Activated naive CD4-positive, alpha-beta T cell treated with anti-CD3 and anti-CD28 coated beads, Interleukin-2, amount 50 U/mL, for 72 hours (primary cell): ENCODE measurements at regions not wholly inside any gene's neighbourhood (a gene's known extent, or its start where the extent isn't known, plus 50 kb on each side); places are given as distances from the start of the nearest gene placed in this dataset.

Experiments
- ATAC-seq, 2 donors: fragments of 150-1000 bp; cut with Tn5 transposase; 2 replicates each; pipeline ENCODE4 v1.10.0; 2021; ENCODE audit warnings: mild to moderate bottlenecking in 2 of 2, moderate library complexity in 2 of 2
- DNase-seq, 2 donors: peaks; one replicate each; pipeline ENCODE4 v3.0.0; 2021 to 2022; ENCODE audit warnings: low spot score in 2 of 2
- H3K27ac Mint-ChIP-seq, 2 donors: one replicate each; pipeline ENCODE4 v1.8.0; 2022; ENCODE audit warnings: mild to moderate bottlenecking in 2 of 2, mixed read lengths in 2 of 2
- H3K36me3 Mint-ChIP-seq, 2 donors: one replicate each; pipeline ENCODE4 v1.8.0; 2022; ENCODE audit warnings: mixed read lengths in 2 of 2
- H3K9me3 Mint-ChIP-seq, 2 donors: one replicate each; pipeline ENCODE4 v1.8.0; 2022; ENCODE audit warnings: mixed read lengths in 2 of 2

DNA sequence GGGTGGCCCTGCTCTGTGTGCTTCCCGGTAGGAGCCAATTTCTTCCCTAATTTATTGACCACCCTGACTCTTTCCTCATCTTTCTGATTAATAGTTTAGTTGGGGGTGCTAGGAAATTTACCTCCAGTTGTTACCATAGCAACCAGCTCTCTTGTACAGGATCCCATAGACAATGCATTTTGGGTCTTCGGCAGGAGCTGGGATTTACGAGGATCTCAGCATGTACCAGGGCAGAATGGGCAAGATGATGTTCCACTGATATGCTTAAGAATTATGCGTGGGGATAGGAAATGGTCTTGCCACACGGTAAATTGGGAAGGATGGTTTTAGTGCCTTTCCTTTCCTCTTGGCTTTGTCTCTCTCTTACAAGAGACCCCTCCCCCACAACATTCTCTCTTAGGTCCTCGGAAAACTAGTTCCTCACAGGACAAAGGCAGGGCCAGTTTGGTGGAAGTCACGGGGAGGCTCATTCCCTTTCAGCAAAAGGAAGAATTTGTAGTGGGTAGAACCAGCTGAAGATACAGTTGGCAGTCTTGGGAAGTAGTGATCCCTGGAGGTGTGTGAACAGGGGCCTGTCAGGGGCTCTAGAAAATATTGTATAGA, 133.4 kb upstream of the SHB start:
- Mint-ChIP-seq H3K27ac (no peak overlapping the region), H3K36me3 (no peaks in the 10 kb centered on the region), H3K9me3 (no peaks in the 10 kb centered on the region)
- DNase-seq, result no peak
- ATAC-seq, result no peak

DNA sequence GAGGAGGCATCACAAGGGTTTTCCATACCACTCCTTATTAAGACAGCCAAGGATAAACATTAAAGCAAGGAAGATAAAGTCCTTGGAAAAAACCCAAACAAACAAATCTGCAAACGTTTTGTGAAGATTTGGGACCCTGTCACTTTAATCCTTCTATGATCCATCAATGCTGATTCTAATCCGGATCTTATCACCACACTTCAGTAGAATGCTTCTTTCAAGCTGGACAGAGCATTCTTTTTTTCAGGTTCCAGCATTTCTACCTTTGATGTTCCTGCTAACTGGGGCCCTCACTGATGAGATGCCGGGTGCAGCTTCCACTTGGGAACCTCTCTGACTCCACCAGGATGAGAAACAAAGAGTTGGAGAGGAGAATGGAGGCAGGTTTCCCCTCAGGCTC, 132.8 kb upstream of the SHB start:
- Mint-ChIP-seq H3K27ac (no peak overlapping the region), H3K36me3 (no peaks in the 10 kb centered on the region), H3K9me3 (no peaks in the 10 kb centered on the region)
- DNase-seq, result no peak
- no peak for ATAC-seq

GRCh38 chr9:38200431-38200830, 131.4 kb upstream of the SHB start:
- no peaks in the 10 kb centered on the region for H3K36me3 Mint-ChIP-seq
- no peak overlapping the region for H3K27ac Mint-ChIP-seq
- DNase-seq (no peak), ATAC-seq (no peak)
- no peaks in the 10 kb centered on the region for H3K9me3 Mint-ChIP-seq

GRCh38 chr9:38198140-38198539, 129.1 kb upstream of the SHB start:
- ATAC-seq, result no peak
- DNase-seq, result no peak
- Mint-ChIP-seq H3K36me3 (no peaks in the 10 kb centered on the region), H3K27ac (no peak overlapping the region), H3K9me3 (no peaks in the 10 kb centered on the region)

GRCh38 chr9:38196714-38197113, 127.7 kb upstream of the SHB start:
- Mint-ChIP-seq H3K9me3 (no peaks in the 10 kb centered on the region), H3K27ac (no peak overlapping the region), H3K36me3 (no peaks in the 10 kb centered on the region)
- DNase-seq (no peak), ATAC-seq (no peak)

DNA sequence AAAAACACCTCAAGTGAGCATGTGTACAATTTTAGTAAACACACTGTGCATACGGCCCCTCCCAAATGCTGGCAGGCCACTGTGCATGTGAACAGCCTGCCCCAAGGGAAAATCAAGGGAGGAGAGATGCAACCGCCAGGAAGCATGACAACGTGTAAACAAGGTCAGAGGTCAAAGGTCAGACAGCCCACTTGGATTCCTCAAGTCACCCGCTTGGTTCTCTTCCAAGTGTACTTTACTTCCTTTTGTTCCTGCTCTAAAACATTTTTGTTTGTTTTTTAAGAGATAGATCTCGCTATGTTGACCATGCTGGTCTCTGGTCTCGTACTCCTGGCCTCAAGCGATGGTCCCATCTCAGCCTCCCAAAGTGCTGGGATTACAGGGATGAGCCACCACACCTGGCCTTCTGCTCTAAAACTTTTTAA, 126.7 kb upstream of the SHB start:
- ATAC-seq, result no peak
- Mint-ChIP-seq H3K27ac (no peak overlapping the region), H3K9me3 (no peaks in the 10 kb centered on the region), H3K36me3 (no peaks in the 10 kb centered on the region)
- no peak for DNase-seq

- Mint-ChIP-seq H3K36me3 (no peaks in the 10 kb centered on the region), H3K27ac (no peak overlapping the region), H3K9me3 (no peaks in the 10 kb centered on the region)
- DNase-seq, result no peak
- no peak for ATAC-seq
Measured at GRCh38 chr9:38194870-38195269, 125.8 kb upstream of the SHB start.

DNA sequence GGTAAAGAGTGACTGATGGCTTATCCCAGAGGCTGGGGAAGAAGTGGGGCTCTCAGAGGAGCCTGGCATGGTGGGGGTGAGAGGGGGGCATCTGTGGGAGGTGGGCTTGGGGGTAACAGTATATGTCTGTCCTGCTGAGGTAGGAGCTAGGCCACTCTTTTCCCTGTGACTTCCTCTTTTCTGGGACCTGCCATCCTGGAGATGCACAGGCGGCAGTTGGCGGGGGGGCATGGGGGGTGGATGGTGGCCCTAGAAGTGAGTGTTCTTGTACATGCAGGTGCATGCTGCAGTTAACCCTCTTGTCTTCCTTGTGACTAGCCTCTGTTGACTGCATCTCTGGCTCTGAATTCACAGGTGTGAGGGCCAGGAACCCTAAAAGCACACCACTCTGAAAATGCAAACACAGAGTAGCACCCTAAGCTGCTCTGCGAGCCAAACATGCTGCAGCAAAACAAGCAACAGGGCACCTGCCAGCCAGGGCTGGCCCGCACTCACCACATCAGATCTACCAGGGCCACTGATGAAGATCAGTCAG, 123.8 kb upstream of the SHB start:
- no peak overlapping the region for H3K27ac Mint-ChIP-seq

DNA sequence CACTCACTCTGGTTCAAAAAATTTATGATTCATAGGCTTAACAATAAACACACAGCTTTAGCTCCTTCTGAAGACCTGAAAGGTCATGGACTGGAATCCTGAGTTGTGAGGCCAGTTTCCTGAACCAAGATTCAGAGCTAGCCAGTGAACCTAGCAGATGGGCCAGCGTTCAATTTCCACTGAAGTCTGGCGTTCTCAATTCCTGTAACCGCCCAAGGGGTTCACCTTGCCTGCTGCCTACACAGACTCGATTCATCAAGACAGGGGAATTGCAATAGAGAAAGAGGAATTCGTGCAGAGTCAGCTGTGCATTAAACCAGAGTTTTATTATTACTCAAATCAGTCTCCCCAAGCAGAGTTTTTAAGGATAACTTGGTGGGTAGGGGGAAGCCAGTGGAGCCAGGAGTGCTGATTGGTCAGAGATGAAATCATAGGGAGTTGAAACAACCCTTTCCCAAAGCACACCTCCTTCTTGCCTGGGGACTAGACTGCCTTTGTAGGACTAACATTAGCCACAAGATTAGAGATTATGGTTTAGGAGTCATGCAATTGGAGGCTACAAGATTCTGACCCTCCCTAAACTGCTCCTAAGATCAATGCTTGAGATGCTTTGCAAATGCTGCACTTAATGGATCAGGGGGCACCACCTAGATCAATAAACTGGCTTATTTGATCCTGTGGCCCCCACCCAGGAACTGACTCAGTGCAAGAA, 117.5 kb upstream of the SHB start:
- no peaks in the 10 kb centered on the region for H3K36me3 Mint-ChIP-seq
- H3K27ac Mint-ChIP-seq, result no peak overlapping the region
- DNase-seq (no peak), ATAC-seq (no peak)
- no peaks in the 10 kb centered on the region for H3K9me3 Mint-ChIP-seq

More for the DNA sequence above, 123.8 kb upstream of the SHB start:
- H3K9me3 Mint-ChIP-seq, result no peaks in the 10 kb centered on the region
- no peak for DNase-seq
- ATAC-seq, result no peak
- H3K36me3 Mint-ChIP-seq, result no peaks in the 10 kb centered on the region

DNA sequence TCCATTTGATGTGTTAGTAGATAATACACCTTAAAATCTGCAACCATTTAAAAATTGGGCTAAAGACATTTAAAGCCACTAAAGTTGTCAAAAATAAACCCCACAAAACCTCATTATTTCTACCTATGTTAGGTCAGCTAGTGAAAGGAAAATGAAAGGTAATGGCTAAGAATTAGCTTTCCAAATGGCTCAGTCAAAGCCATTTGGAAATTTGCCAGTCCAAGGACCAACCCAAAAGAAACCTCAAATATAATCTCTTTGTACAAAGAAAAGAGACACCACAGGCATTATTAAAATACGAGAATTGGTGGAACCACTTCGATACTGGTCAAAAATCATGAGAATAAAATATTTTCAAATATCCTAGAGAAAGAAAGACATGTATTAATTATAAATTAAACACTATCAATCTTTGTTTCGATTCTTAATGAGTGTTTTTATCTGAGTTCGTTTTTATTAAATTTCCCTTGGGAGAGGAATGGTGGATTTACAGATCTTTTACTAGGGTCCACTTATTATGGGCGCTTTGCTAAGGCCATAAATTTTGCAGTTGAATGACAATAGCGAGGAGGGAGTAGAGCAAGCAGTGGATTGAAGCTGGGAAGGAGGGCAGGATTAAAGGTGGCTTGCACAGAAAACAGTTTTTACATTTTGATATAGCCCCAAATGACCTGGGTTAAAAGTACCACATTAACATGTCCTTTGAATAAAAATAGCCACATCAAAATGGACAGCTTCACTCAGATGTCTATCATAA, 116.8 kb upstream of the SHB start:
- no peaks in the 10 kb centered on the region for H3K36me3 Mint-ChIP-seq

GRCh38 chr9:38183994-38184568, 115.1 kb upstream of the SHB start:
- Mint-ChIP-seq H3K36me3 (no peaks in the 10 kb centered on the region), H3K9me3 (no peaks in the 10 kb centered on the region), H3K27ac (no peak overlapping the region)
- DNase-seq (no peak), ATAC-seq (no peak)

More for the DNA sequence above, 116.8 kb upstream of the SHB start:
- no peak overlapping the region for H3K27ac Mint-ChIP-seq
- H3K9me3 Mint-ChIP-seq, result no peaks in the 10 kb centered on the region
- ATAC-seq (no peak), DNase-seq (no peak)

- DNase-seq (no peak), ATAC-seq (no peak)
- H3K9me3 Mint-ChIP-seq, result no peaks in the 10 kb centered on the region
- H3K36me3 Mint-ChIP-seq, result no peaks in the 10 kb centered on the region
- H3K27ac Mint-ChIP-seq, result no peak overlapping the region
Measured at GRCh38 chr9:38182321-38182720, 113.3 kb upstream of the SHB start.

GRCh38 chr9:38181866-38182265, 112.8 kb upstream of the SHB start:
- H3K9me3 Mint-ChIP-seq, result no peaks in the 10 kb centered on the region
- no peak for ATAC-seq

GRCh38 chr9:38181232-38181631, 112.2 kb upstream of the SHB start:
- Mint-ChIP-seq H3K36me3 (no peaks in the 10 kb centered on the region), H3K9me3 (no peaks in the 10 kb centered on the region), H3K27ac (no peak overlapping the region)
- no peak for DNase-seq
- no peak for ATAC-seq

More at GRCh38 chr9:38181866-38182265, 112.8 kb upstream of the SHB start:
- no peak overlapping the region for H3K27ac Mint-ChIP-seq
- H3K36me3 Mint-ChIP-seq, result no peaks in the 10 kb centered on the region
- no peak for DNase-seq

- no peak overlapping the region for H3K27ac Mint-ChIP-seq
- no peaks in the 10 kb centered on the region for H3K36me3 Mint-ChIP-seq
- H3K9me3 Mint-ChIP-seq, result no peaks in the 10 kb centered on the region
- no peak for DNase-seq
- ATAC-seq, result no peak
Measured at GRCh38 chr9:38180656-38181055, 111.6 kb upstream of the SHB start.

DNA sequence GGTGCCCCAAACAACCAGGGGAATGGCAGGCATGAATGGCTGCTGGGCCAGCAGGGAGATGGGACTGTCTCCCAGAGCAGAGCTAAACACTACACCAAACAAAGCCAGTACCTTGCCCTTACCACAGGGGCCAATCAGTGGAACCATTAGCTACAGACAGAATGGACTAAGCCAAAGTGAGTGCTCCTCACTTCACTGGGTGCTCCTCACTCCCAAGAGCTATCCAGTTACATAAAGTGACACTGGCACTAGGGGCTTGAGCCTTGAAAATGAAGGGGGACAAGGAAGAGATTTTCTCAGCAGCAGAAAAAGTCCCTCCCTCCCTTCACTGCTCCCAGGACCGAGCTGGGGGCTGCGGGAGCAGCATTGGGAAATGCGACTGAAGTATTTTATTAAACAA, 110.9 kb upstream of the SHB start:
- ATAC-seq (no peak), DNase-seq (no peak)
- Mint-ChIP-seq H3K9me3 (no peaks in the 10 kb centered on the region), H3K36me3 (no peaks in the 10 kb centered on the region), H3K27ac (no peak overlapping the region)

DNA sequence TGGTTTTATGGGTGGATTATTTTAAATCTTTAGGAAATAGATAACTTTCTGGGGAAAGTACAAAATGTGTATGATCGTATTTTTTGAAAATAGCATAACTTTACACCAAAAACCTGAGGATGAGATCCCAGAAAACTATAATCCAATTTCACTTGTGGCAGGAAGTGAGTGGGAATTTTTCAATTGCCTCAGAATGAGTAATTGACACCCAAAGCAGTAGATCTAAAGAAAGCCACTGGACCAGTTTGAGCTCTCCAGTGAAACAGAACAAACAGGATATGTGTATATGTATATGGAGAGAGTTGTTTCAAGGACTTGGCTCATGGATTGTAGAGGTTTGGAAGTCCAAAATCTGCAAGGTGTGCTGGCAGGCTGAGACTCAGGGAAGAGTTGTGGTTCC, 109.2 kb upstream of the SHB start:
- no peak for ATAC-seq
- Mint-ChIP-seq H3K9me3 (no peaks in the 10 kb centered on the region), H3K36me3 (no peaks in the 10 kb centered on the region), H3K27ac (no peak overlapping the region)
- no peak for DNase-seq
